ENCODE measurements at regions not wholly inside any gene's neighbourhood (a gene's known extent, or its start where the extent isn't known, plus 50 kb on each side); places are given as distances from the start of the nearest gene placed in this dataset.

GRCh38 chr15:69666441-69666882 is 213.8 kb downstream of the RPLP1 start:
- H3K27ac Mint-ChIP-seq: no peak overlapping the region

GRCh38 chr15:69666921-69667811 is 214.5 kb downstream of the RPLP1 start:
- Mint-ChIP-seq H3K27me3 (ENCODE audit: insufficient read depth) (peaks cover 15% of the 10 kb centered on the region), H3K9me3 (no peaks in the 10 kb centered on the region), H3K4me1 (peaks cover 6% of the 10 kb centered on the region), H3K36me3 (ENCODE audit: low read depth) (no peaks in the 10 kb centered on the region), H3K4me3 (no peak overlapping the region), H3K27ac (no peak overlapping the region)
- Histone ChIP-seq H3K4me3 (ENCODE audit: low read length) (no peak overlapping the region), H3K27me3 (ENCODE audit: control insufficient read depth, insufficient read depth, low read length, poor library complexity, severe bottlenecking) (peaks cover 7% of the 10 kb centered on the region), H3K36me3 (ENCODE audit: control insufficient read depth, insufficient read depth, low read length) (no peaks in the 10 kb centered on the region), H3K9ac (ENCODE audit: extremely low read depth, low read length, poor library complexity, severe bottlenecking) (no peak overlapping the region), H3K9me3 (ENCODE audit: control insufficient read depth, low read length) (no peaks in the 10 kb centered on the region), H3K27ac (ENCODE audit: low read depth, low read length) (no peak overlapping the region), H3K4me1 (ENCODE audit: control insufficient read depth, insufficient read depth, low read length) (peaks cover 5% of the 10 kb centered on the region)
- DNase-seq: no peak
- WGBS, 2 experiments (ENCODE audit: insufficient coverage in 1 of 2, insufficient read length in 1 of 2): 81 to 85% methylated on average over 4 to 15 of the region's 19 CpGs
- TF ChIP-seq CTCF (conservative IDR thresholded peaks at IDR 0.05): no peak

More at GRCh38 chr15:69666441-69666882, 213.8 kb downstream of the RPLP1 start:
- Histone ChIP-seq H3K27me3 (ENCODE audit: control insufficient read depth, insufficient read depth, low read length, poor library complexity, severe bottlenecking) (peaks cover 13% of the 10 kb centered on the region), H3K4me1 (ENCODE audit: control insufficient read depth, insufficient read depth, low read length) (peaks cover 5% of the 10 kb centered on the region), H3K27ac (ENCODE audit: low read depth, low read length) (no peak overlapping the region), H3K36me3 (ENCODE audit: control insufficient read depth, insufficient read depth, low read length) (no peaks in the 10 kb centered on the region), H3K9ac (ENCODE audit: extremely low read depth, low read length, poor library complexity, severe bottlenecking) (no peak overlapping the region), H3K4me3 (ENCODE audit: low read length) (no peak overlapping the region), H3K9me3 (ENCODE audit: control insufficient read depth, low read length) (no peaks in the 10 kb centered on the region)
- H3K4me1 Mint-ChIP-seq: peaks cover 6% of the 10 kb centered on the region
- H3K36me3 Mint-ChIP-seq (ENCODE audit: low read depth): no peaks in the 10 kb centered on the region
- WGBS, 2 experiments (ENCODE audit: insufficient coverage in 1 of 2, insufficient read length in 1 of 2): 88 to 96% methylated on average over 2 to 8 of the region's 10 CpGs
- no peak overlapping the region for H3K4me3 Mint-ChIP-seq
- H3K9me3 Mint-ChIP-seq: no peaks in the 10 kb centered on the region
- no peak for TF ChIP-seq CTCF (conservative IDR thresholded peaks at IDR 0.05)
- peaks cover 15% of the 10 kb centered on the region for H3K27me3 Mint-ChIP-seq (ENCODE audit: insufficient read depth)
- no peak for DNase-seq

- H3K9ac ChIP-seq (ENCODE audit: extremely low read depth, low read length, poor library complexity, severe bottlenecking): no peak overlapping the region
Measured at GRCh38 chr15:69668039-69668705, 215.6 kb downstream of the RPLP1 start.

More at GRCh38 chr15:69668039-69668705, 215.6 kb downstream of the RPLP1 start:
- no peak overlapping the region for H3K4me3 ChIP-seq (ENCODE audit: low read length)
- H3K27ac ChIP-seq (ENCODE audit: low read depth, low read length): no peak overlapping the region
- no peak overlapping the region for H3K27ac Mint-ChIP-seq
- no peak for DNase-seq
- peaks cover 7% of the 10 kb centered on the region for H3K27me3 Mint-ChIP-seq (ENCODE audit: insufficient read depth)
- H3K9me3 Mint-ChIP-seq: no peaks in the 10 kb centered on the region
- no peaks in the 10 kb centered on the region for H3K36me3 Mint-ChIP-seq (ENCODE audit: low read depth)
- no peaks in the 10 kb centered on the region for H3K9me3 ChIP-seq (ENCODE audit: control insufficient read depth, low read length)
- H3K4me1 Mint-ChIP-seq: peaks cover 6% of the 10 kb centered on the region
- 75 to 88% methylated on average over 2 to 6 of the region's 6 CpGs for WGBS, 2 experiments (ENCODE audit: insufficient coverage in 1 of 2, insufficient read length in 1 of 2)
- no peak overlapping the region for H3K4me3 Mint-ChIP-seq
- H3K36me3 ChIP-seq (ENCODE audit: control insufficient read depth, insufficient read depth, low read length): no peaks in the 10 kb centered on the region
- H3K27me3 ChIP-seq (ENCODE audit: control insufficient read depth, insufficient read depth, low read length, poor library complexity, severe bottlenecking): peaks cover 7% of the 10 kb centered on the region
- TF ChIP-seq CTCF (conservative IDR thresholded peaks at IDR 0.05): no peak
- peaks cover 5% of the 10 kb centered on the region for H3K4me1 ChIP-seq (ENCODE audit: control insufficient read depth, insufficient read depth, low read length)

All from endodermal cell (in vitro differentiated cells).